GM12891 (cell line): ENCODE measurements at regions not wholly inside any gene's neighbourhood (a gene's known extent, or its start where the extent isn't known, plus 50 kb on each side); places are given as distances from the start of the nearest gene placed in this dataset.

Source experiments
- PAX5 ChIP-seq: IDR thresholded peaks from 2 replicates; pipeline ENCODE4 v1.6.1; 2011; ENCODE audit warnings: low read length, moderate library complexity, mild to moderate bottlenecking; ENCODE audit not compliant: insufficient read depth, severe bottlenecking
- POLR2A ChIP-seq: IDR thresholded peaks from 2 replicates; pipeline ENCODE4 v1.6.1; 2011; ENCODE audit warnings: low read depth, low read length, control low read depth
- POLR2AphosphoS5 ChIP-seq: IDR thresholded peaks from 2 replicates; pipeline ENCODE4 v1.6.1; 2011; ENCODE audit warnings: low read depth, low read length, control low read depth
- POU2F2 ChIP-seq: IDR thresholded peaks from 2 replicates; pipeline ENCODE4 v1.6.1; 2011; ENCODE audit warnings: low read depth, mild to moderate bottlenecking, control low read depth, low read length, moderate library complexity
- SPI1 ChIP-seq: IDR thresholded peaks from 2 replicates; pipeline ENCODE4 v1.6.1; 2011; ENCODE audit warnings: low read depth, low read length, control low read depth
- TAF1 ChIP-seq: IDR thresholded peaks from 2 replicates; pipeline ENCODE4 v1.6.1; 2011; ENCODE audit warnings: low read depth, low read length, control low read depth

DNA sequence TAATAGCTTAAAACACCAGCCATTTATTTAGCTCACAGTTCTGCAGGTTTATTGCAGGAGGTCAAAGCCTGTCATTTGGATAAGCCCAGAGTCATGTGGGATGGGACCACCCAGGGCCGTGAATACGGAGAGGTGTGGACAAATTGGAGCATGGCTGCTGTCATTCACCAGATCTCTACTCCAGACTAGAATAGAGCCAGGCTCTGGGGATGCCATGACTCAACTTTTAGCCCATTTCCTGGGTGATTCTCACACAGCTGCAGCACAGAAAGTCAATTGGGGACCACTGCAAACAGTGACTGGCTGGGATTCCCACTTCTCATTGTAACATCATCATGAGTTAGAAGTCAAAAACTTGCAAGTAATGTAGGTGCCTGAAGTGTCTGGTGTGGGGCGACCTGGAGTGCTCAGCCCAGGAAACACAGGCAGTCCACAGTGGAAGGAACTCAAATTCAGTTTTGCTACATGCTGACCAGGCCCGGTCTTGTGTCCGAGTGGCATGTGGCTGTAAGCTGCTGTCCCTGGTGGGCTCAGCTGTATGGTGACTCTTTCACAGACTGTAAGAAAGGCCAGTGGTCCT lies 174.3 kb downstream of the SCP2D1 start:
- TF ChIP-seq POLR2A: no peak
- no peak for TF ChIP-seq POLR2AphosphoS5
- TF ChIP-seq TAF1: no peak
- no peak for TF ChIP-seq PAX5
- TF ChIP-seq POU2F2: no peak
- TF ChIP-seq SPI1: no peak
